Naive thymus-derived CD4-positive, alpha-beta T cell (primary cell): ENCODE measurements at regions not wholly inside any gene's neighbourhood (a gene's known extent, or its start where the extent isn't known, plus 50 kb on each side); places are given as distances from the start of the nearest gene placed in this dataset.

ENCODE experiments used
- ATAC-seq: fragments of 150-1000 bp; cut with Tn5 transposase; 2 replicates; pipeline ENCODE4 v1.10.0; 2021; ENCODE audit warnings: mild to moderate bottlenecking, moderate library complexity
- CTCF ChIA-PET: fragments of 350-600 bp; sonication (Branson Sonifier 250); formaldehyde crosslinking; loops from one replicate; lab custom pipeline; 2021; ENCODE audit warnings: antibody characterized with exemption; lab: Charles Lee
- POLR2A ChIA-PET: fragments of 350-600 bp; sonication (Branson Sonifier 250); formaldehyde crosslinking; loops from one replicate; lab custom pipeline; 2021; ENCODE audit warnings: antibody characterized with exemption, inconsistent platforms; lab: Charles Lee
- DNase-seq, 9 donors: peaks; one replicate each; pipeline versions ENCODE4 v3.0.0 to v3.0.0-alpha.2; 2020 to 2022; ENCODE audit warnings: mixed read lengths in 1 of 9
- H3K27ac ChIP-seq: one replicate; pipeline ENCODE4 v1.7.0; 2013; ENCODE audit warnings: mild to moderate bottlenecking, low read depth, low read length, moderate library complexity
- H3K27me3 ChIP-seq, 2 donors: one replicate each; pipeline ENCODE4 v1.7.0; 2013; ENCODE audit warnings: low read length in 2 of 2, mild to moderate bottlenecking in 2 of 2, moderate library complexity in 2 of 2; ENCODE audit not compliant: control insufficient read depth in 2 of 2, insufficient read depth in 2 of 2
- H3K36me3 ChIP-seq, 3 experiments: 1 replicate in 2 of 3; 2 replicates in 1 of 3; pipeline ENCODE4 v1.7.0; 2013; ENCODE audit warnings: low read length in 3 of 3, mild to moderate bottlenecking in 3 of 3, moderate library complexity in 1 of 3; ENCODE audit not compliant: insufficient read depth in 3 of 3, control insufficient read depth in 2 of 3
- H3K4me1 ChIP-seq, 2 donors: one replicate each; pipeline ENCODE4 v1.7.0; 2013; ENCODE audit warnings: low read length in 2 of 2, mild to moderate bottlenecking in 2 of 2, moderate library complexity in 1 of 2; ENCODE audit not compliant: control insufficient read depth in 2 of 2, insufficient read depth in 2 of 2
- H3K4me3 ChIP-seq: 2 replicates; pipeline ENCODE4 v1.7.0; 2013; ENCODE audit warnings: mild to moderate bottlenecking, low read length
- H3K9me3 ChIP-seq, 3 experiments: 1 replicate in 2 of 3; 2 replicates in 1 of 3; pipeline ENCODE4 v1.7.0; 2013; ENCODE audit warnings: low read length in 3 of 3; ENCODE audit not compliant: control insufficient read depth in 2 of 3
- H3K27ac Mint-ChIP-seq, 9 donors: one replicate each; pipeline ENCODE4 v1.8.0; 2020 to 2022; ENCODE audit warnings: mixed read lengths in 9 of 9, mild to moderate bottlenecking in 8 of 9, moderate library complexity in 5 of 9, inconsistent platforms in 2 of 9
- H3K27me3 Mint-ChIP-seq, 5 donors: one replicate each; pipeline ENCODE4 v1.8.0; 2021 to 2022; ENCODE audit warnings: mixed read lengths in 5 of 5, mild to moderate bottlenecking in 1 of 5
- H3K36me3 Mint-ChIP-seq, 5 donors: one replicate each; pipeline ENCODE4 v1.8.0; 2020 to 2022; ENCODE audit warnings: mixed read lengths in 5 of 5, mild to moderate bottlenecking in 3 of 5, inconsistent platforms in 1 of 5
- H3K4me1 Mint-ChIP-seq, 7 donors: one replicate each; pipeline ENCODE4 v1.8.0; 2020 to 2022; ENCODE audit warnings: mixed read lengths in 7 of 7, mild to moderate bottlenecking in 3 of 7, inconsistent platforms in 1 of 7
- H3K4me3 Mint-ChIP-seq, 10 donors: one replicate each; pipeline ENCODE4 v1.8.0; 2020 to 2022; ENCODE audit warnings: mild to moderate bottlenecking in 10 of 10, mixed read lengths in 10 of 10, moderate library complexity in 6 of 10, inconsistent platforms in 2 of 10
- H3K9me3 Mint-ChIP-seq, 11 donors: one replicate each; pipeline ENCODE4 v1.8.0; 2020 to 2022; ENCODE audit warnings: mixed read lengths in 11 of 11, mild to moderate bottlenecking in 4 of 11, inconsistent platforms in 1 of 11, moderate library complexity in 1 of 11
- intact Hi-C, 2 donors: fragments of 100-400 bp; cut with micrococcal nuclease; formaldehyde crosslinking; loops; one replicate each; pipeline ENCODE4 v1.15.1; 2023

- CTCF ChIA-PET = no interaction called here
These were observed 127.1 kb downstream of the PJA1 start for GRCh38 chrX:69038188-69038587.

GRCh38 chrX:69037786-69038185 lies 127.5 kb downstream of the PJA1 start:
- ChIA-PET POLR2A (no interaction called here), CTCF (no interaction called here)
- Mint-ChIP-seq H3K9me3 (peaks cover 0 to 5% (median 0%) of the 10 kb centered on the region in 11 donors), H3K4me1 (no peaks in the 10 kb centered on the region), H3K27ac (no peak overlapping the region), H3K27me3 (peaks cover 0 to 3% (median 0%) of the 10 kb centered on the region in 5 donors), H3K4me3 (no peak overlapping the region), H3K36me3 (no peaks in the 10 kb centered on the region)
- Histone ChIP-seq H3K27me3 (no peaks in the 10 kb centered on the region), H3K36me3 (no peaks in the 10 kb centered on the region), H3K9me3 (no peaks in the 10 kb centered on the region), H3K4me3 (no peak overlapping the region), H3K4me1 (no peaks in the 10 kb centered on the region), H3K27ac (no peak overlapping the region)
- DNase-seq (no peak), ATAC-seq (no peak)
- intact Hi-C loops = no loop called here

More at GRCh38 chrX:69038188-69038587, 127.1 kb downstream of the PJA1 start:
- DNase-seq (no peak), ATAC-seq (no peak)
- Mint-ChIP-seq H3K27me3 (peaks cover 0 to 3% (median 0%) of the 10 kb centered on the region in 5 donors), H3K4me3 (no peak overlapping the region), H3K36me3 (no peaks in the 10 kb centered on the region), H3K4me1 (no peaks in the 10 kb centered on the region), H3K27ac (no peak overlapping the region), H3K9me3 (peaks cover 0 to 5% (median 0%) of the 10 kb centered on the region in 11 donors)
- intact Hi-C loops = no loop called here
- no peak overlapping the region for H3K27ac ChIP-seq
- no peaks in the 10 kb centered on the region for H3K36me3 ChIP-seq
- no peaks in the 10 kb centered on the region for H3K27me3 ChIP-seq
- no peaks in the 10 kb centered on the region for H3K9me3 ChIP-seq
- H3K4me3 ChIP-seq = no peak overlapping the region
- POLR2A ChIA-PET = no interaction called here
- no peaks in the 10 kb centered on the region for H3K4me1 ChIP-seq

GRCh38 chrX:69036674-69037573 lies 128.3 kb downstream of the PJA1 start:
- no peaks in the 10 kb centered on the region for H3K9me3 ChIP-seq
- no peak overlapping the region for H3K27ac ChIP-seq
- Mint-ChIP-seq H3K27me3 (peaks cover 0 to 3% (median 0%) of the 10 kb centered on the region in 5 donors), H3K36me3 (no peaks in the 10 kb centered on the region), H3K4me3 (no peak overlapping the region), H3K4me1 (no peaks in the 10 kb centered on the region), H3K9me3 (peaks cover 0 to 2% (median 0%) of the 10 kb centered on the region in 11 donors), H3K27ac (no peak overlapping the region)
- POLR2A ChIA-PET = no interaction called here
- no peaks in the 10 kb centered on the region for H3K36me3 ChIP-seq
- intact Hi-C loops = no loop called here
- ATAC-seq (no peak), DNase-seq (no peak)
- no peaks in the 10 kb centered on the region for H3K27me3 ChIP-seq
- H3K4me3 ChIP-seq = no peak overlapping the region
- no peaks in the 10 kb centered on the region for H3K4me1 ChIP-seq
- CTCF ChIA-PET = no interaction called here

GRCh38 chrX:69034451-69034850 lies 130.8 kb downstream of the PJA1 start:
- Histone ChIP-seq H3K4me1 (no peaks in the 10 kb centered on the region), H3K36me3 (no peaks in the 10 kb centered on the region), H3K27ac (no peak overlapping the region), H3K4me3 (no peak overlapping the region), H3K27me3 (no peaks in the 10 kb centered on the region), H3K9me3 (no peaks in the 10 kb centered on the region)
- peaks cover 0 to 2% (median 0%) of the 10 kb centered on the region in 11 donors for H3K9me3 Mint-ChIP-seq
- intact Hi-C loops = no loop called here
- H3K4me1 Mint-ChIP-seq = no peaks in the 10 kb centered on the region
- H3K27ac Mint-ChIP-seq = no peak overlapping the region
- H3K4me3 Mint-ChIP-seq = no peak overlapping the region
- DNase-seq (no peak), ATAC-seq (no peak)
- ChIA-PET POLR2A (no interaction called here), CTCF (no interaction called here)
- H3K36me3 Mint-ChIP-seq = no peaks in the 10 kb centered on the region
- H3K27me3 Mint-ChIP-seq = peaks cover 0 to 3% (median 0%) of the 10 kb centered on the region in 5 donors

GRCh38 chrX:69033936-69034335 lies 131.3 kb downstream of the PJA1 start:
- Histone ChIP-seq H3K4me3 (no peak overlapping the region), H3K27ac (no peak overlapping the region), H3K4me1 (no peaks in the 10 kb centered on the region), H3K9me3 (no peaks in the 10 kb centered on the region), H3K36me3 (no peaks in the 10 kb centered on the region), H3K27me3 (no peaks in the 10 kb centered on the region)
- H3K4me1 Mint-ChIP-seq = no peaks in the 10 kb centered on the region
- intact Hi-C loops = no loop called here
- H3K36me3 Mint-ChIP-seq = no peaks in the 10 kb centered on the region
- DNase-seq (no peak), ATAC-seq (no peak)
- ChIA-PET CTCF (no interaction called here), POLR2A (no interaction called here)
- no peak overlapping the region for H3K4me3 Mint-ChIP-seq
- H3K9me3 Mint-ChIP-seq = peaks cover 0 to 2% (median 0%) of the 10 kb centered on the region in 11 donors
- no peak overlapping the region for H3K27ac Mint-ChIP-seq
- H3K27me3 Mint-ChIP-seq = peaks cover 0 to 3% (median 0%) of the 10 kb centered on the region in 5 donors

- ChIA-PET CTCF (no interaction called here), POLR2A (no interaction called here)
- H3K27ac ChIP-seq = no peak overlapping the region
- H3K36me3 ChIP-seq = no peaks in the 10 kb centered on the region
- H3K27me3 ChIP-seq = no peaks in the 10 kb centered on the region
- no peak overlapping the region for H3K4me3 Mint-ChIP-seq
- no peaks in the 10 kb centered on the region for H3K4me1 ChIP-seq
- peaks cover 0 to 3% (median 0%) of the 10 kb centered on the region in 5 donors for H3K27me3 Mint-ChIP-seq
- DNase-seq (no peak), ATAC-seq (no peak)
- no peak overlapping the region for H3K4me3 ChIP-seq
- intact Hi-C loops = no loop called here
- peaks cover 0 to 4% (median 0%) of the 10 kb centered on the region in 7 donors for H3K4me1 Mint-ChIP-seq
- H3K9me3 ChIP-seq = no peaks in the 10 kb centered on the region
- peaks cover 0 to 2% (median 0%) of the 10 kb centered on the region in 11 donors for H3K9me3 Mint-ChIP-seq
- H3K36me3 Mint-ChIP-seq = no peaks in the 10 kb centered on the region
- H3K27ac Mint-ChIP-seq = no peak overlapping the region
These were observed 132.7 kb downstream of the PJA1 start for GRCh38 chrX:69032601-69033000.

- DNase-seq = no peak
- no peaks in the 10 kb centered on the region for H3K4me1 ChIP-seq
- ChIA-PET CTCF (no interaction called here), POLR2A (no interaction called here)
- no peaks in the 10 kb centered on the region for H3K36me3 ChIP-seq
- H3K4me3 ChIP-seq = no peak overlapping the region
- Mint-ChIP-seq H3K36me3 (no peaks in the 10 kb centered on the region), H3K9me3 (peaks cover 0 to 2% (median 0%) of the 10 kb centered on the region in 11 donors), H3K4me1 (peaks cover 0 to 4% (median 0%) of the 10 kb centered on the region in 7 donors), H3K4me3 (no peak overlapping the region), H3K27me3 (peaks cover 0 to 3% (median 0%) of the 10 kb centered on the region in 5 donors), H3K27ac (no peak overlapping the region)
- no peak for ATAC-seq
- no peak overlapping the region for H3K27ac ChIP-seq
- H3K27me3 ChIP-seq = no peaks in the 10 kb centered on the region
- no peaks in the 10 kb centered on the region for H3K9me3 ChIP-seq
- intact Hi-C loops = no loop called here
These were observed 133.3 kb downstream of the PJA1 start for GRCh38 chrX:69031971-69032391.
